Gastrocnemius medialis (tissue), 4 donors: ENCODE measurements at regions not wholly inside any gene's neighbourhood (a gene's known extent, or its start where the extent isn't known, plus 50 kb on each side); places are given as distances from the start of the nearest gene placed in this dataset.
A peak's percentile ranks its signal among the peaks of the same experiment; 100 is the strongest.

Experiments used
- ATAC-seq, 2 donors: fragments of 150-250 bp; one replicate each; pipeline ENCODE4 v1.9.1; 2016
- DNase-seq, 2 donors: peaks; one replicate each; pipeline ENCODE4 v3.0.0-alpha.2; 2019
- H3K27ac ChIP-seq, 4 donors: fragments of 200-600 bp; sonication (generic); 1 replicate in 1 of 4; 2 replicates in 3 of 4; pipeline ENCODE4 v1.5.1; 2016 to 2018; ENCODE audit warnings: mild to moderate bottlenecking in 2 of 4, moderate library complexity in 1 of 4
- H3K27me3 ChIP-seq, 3 donors: fragments of 200-600 bp; sonication (generic) in 2 of 3; 1 replicate in 1 of 3; 2 replicates in 2 of 3; pipeline versions ENCODE4 v1.5.1 to v1.6.0; 2016 to 2019; ENCODE audit warnings: mild to moderate bottlenecking in 1 of 3, moderate library complexity in 1 of 3
- H3K36me3 ChIP-seq, 2 donors: fragments of 200-600 bp; sonication (generic) in 1 of 2; one replicate each; pipeline ENCODE4 v1.5.1; 2017 to 2018
- H3K4me1 ChIP-seq, 2 donors: fragments of 200-600 bp; sonication (generic) in 1 of 2; one replicate each; pipeline ENCODE4 v1.5.1; 2016 to 2017; ENCODE audit warnings: mild to moderate bottlenecking in 2 of 2
- H3K4me3 ChIP-seq, 4 donors: fragments of 200-600 bp; sonication (generic) in 3 of 4; 1 replicate in 1 of 4; 2 replicates in 3 of 4; pipeline ENCODE4 v1.5.1; 2016 to 2019; ENCODE audit warnings: mild to moderate bottlenecking in 2 of 4
- H3K9me3 ChIP-seq, 3 donors: fragments of 200-600 bp; sonication (generic) in 2 of 3; 1 replicate in 1 of 3; 2 replicates in 2 of 3; pipeline ENCODE4 v1.5.1; 2016 to 2019
- POLR2A ChIP-seq, 2 donors: fragments of 450-650 bp; IDR thresholded peaks; one replicate each; pipeline ENCODE4 v1.6.1; 2017; ENCODE audit warnings: antibody characterized with exemption in 2 of 2, mild to moderate bottlenecking in 2 of 2, moderate library complexity in 2 of 2
- in situ Hi-C, 4 donors: fragments of 200-750 bp; cut with MboI; loops; one replicate each; pipeline versions ENCODE4 v1.15.0 to v1.8.0; 2017; ENCODE audit warnings: low sequenced_read_pairs in 4 of 4
- intact Hi-C: fragments of 100-400 bp; cut with DNase I; formaldehyde crosslinking; loops from one replicate; pipeline ENCODE4 v1.15.1; 2023; ENCODE audit warnings: low total_unique reads
- TF ChIP-seq, protein P1 (sequence below), 5 experiments: fragments of 450-650 bp in 3 of 5; fragments of 200-600 bp in 2 of 5; sonication (generic) in 2 of 5; IDR thresholded peaks in 4 of 5; conservative IDR thresholded peaks in 1 of 5; 1 replicate in 4 of 5; 2 replicates in 1 of 5; pipeline ENCODE4 v1.5.1; 2016 to 2019; ENCODE audit warnings: antibody characterized with exemption in 5 of 5, mild to moderate bottlenecking in 3 of 5, moderate library complexity in 3 of 5

DNA sequence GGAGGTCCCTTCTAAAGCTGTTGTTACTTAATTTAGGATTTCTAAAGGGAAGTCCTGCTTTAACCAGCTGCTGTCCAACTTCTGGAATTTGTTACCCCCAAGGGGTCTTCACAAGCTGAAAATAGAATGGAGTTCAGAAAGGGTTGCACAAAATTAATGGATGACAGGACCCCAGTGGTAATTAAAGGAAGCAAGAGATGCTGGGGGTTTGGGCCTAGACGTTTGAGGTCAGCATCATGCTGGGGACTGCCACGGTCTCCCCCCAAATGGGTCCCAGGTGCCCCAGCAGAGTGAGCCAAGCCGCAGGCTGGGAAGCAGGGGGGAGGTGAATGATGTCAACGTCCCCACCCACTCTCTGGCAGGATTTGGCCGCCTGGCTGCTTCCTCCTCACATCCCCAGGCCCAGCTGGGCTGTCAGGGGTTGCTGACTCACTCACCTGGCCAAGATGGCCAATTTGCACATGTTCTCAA, 97.5 kb upstream of the ARAP3 start:
- Histone ChIP-seq H3K36me3 (no peaks in the 10 kb centered on the region), H3K27ac (no peak overlapping the region), H3K4me3 (no peak overlapping the region), H3K27me3 (no peaks in the 10 kb centered on the region), H3K4me1 (peaks cover 0 to 8% of the 10 kb centered on the region in 2 donors), H3K9me3 (no peaks in the 10 kb centered on the region)
- TF ChIP-seq, protein P1, sequence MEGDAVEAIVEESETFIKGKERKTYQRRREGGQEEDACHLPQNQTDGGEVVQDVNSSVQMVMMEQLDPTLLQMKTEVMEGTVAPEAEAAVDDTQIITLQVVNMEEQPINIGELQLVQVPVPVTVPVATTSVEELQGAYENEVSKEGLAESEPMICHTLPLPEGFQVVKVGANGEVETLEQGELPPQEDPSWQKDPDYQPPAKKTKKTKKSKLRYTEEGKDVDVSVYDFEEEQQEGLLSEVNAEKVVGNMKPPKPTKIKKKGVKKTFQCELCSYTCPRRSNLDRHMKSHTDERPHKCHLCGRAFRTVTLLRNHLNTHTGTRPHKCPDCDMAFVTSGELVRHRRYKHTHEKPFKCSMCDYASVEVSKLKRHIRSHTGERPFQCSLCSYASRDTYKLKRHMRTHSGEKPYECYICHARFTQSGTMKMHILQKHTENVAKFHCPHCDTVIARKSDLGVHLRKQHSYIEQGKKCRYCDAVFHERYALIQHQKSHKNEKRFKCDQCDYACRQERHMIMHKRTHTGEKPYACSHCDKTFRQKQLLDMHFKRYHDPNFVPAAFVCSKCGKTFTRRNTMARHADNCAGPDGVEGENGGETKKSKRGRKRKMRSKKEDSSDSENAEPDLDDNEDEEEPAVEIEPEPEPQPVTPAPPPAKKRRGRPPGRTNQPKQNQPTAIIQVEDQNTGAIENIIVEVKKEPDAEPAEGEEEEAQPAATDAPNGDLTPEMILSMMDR (IDR thresholded peaks at IDR 0.05 in 4 of 5, conservative IDR thresholded peaks at IDR 0.05 in 1 of 5), result no peak
- TF ChIP-seq POLR2A (IDR thresholded peaks at IDR 0.05), result no peak
- ATAC-seq (peak in 1 of 2 donors; percentile 42), DNase-seq (peak in 1 of 2 donors; percentile 13)
- intact Hi-C loops, result no loop called here
- in situ Hi-C loops, result no loop called here

DNA sequence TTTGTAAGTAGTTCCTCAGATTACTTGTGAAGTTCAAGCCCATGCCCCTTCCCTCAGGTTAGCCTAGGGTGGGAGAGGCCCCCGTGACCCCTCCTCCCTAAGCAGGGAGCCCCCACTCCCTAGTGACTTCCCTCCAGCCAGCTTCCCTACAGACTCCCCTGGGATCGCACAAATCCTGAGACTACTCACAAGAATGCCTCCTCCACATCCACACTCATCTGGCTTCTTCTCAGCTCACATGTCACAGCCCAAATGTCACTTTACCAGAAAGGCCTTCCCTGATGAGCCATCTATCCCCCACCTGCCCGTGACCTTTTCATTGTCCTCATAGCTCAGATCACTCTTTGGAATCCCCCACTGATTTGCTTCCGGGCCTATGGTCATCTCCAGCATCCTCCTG, 96.7 kb upstream of the ARAP3 start:
- no peak for DNase-seq
- no peak for TF ChIP-seq POLR2A (IDR thresholded peaks at IDR 0.05)
- TF ChIP-seq, protein P1 (IDR thresholded peaks at IDR 0.05 in 4 of 5, conservative IDR thresholded peaks at IDR 0.05 in 1 of 5), result no peak
- no peak overlapping the region for H3K4me3 ChIP-seq
- intact Hi-C loops, result no loop called here
- H3K4me1 ChIP-seq, result peaks cover 0 to 8% of the 10 kb centered on the region in 2 donors
- in situ Hi-C loops, result no loop called here
- H3K27ac ChIP-seq, result no peak overlapping the region
- no peak for ATAC-seq
- no peaks in the 10 kb centered on the region for H3K9me3 ChIP-seq
- no peaks in the 10 kb centered on the region for H3K36me3 ChIP-seq
- no peaks in the 10 kb centered on the region for H3K27me3 ChIP-seq

DNA sequence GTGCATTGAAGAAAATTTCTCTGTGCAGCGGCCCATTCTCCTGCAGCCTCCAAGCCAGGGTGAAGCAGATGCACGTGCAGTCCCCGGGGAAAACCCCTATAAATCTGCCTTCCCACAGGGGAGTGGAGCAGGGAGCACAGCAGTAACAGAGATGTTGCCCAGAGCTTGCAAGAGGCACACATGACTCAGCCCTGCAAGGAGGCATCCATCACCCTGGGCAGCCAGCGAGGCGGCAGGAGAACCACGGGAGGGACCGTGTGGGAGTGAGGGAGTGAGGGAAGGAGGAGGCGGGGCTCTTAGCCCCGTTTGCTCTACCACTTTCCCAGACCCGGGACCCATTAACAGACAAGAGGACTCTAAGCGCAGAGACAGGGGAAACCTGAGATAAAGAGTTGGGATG, 96.2 kb upstream of the ARAP3 start:
- no peaks in the 10 kb centered on the region for H3K9me3 ChIP-seq
- H3K27me3 ChIP-seq, result no peaks in the 10 kb centered on the region
- peaks cover 0 to 8% of the 10 kb centered on the region in 2 donors for H3K4me1 ChIP-seq
- in situ Hi-C loops (no loop called here), intact Hi-C loops (no loop called here)
- no peak for DNase-seq
- TF ChIP-seq, protein P1 (IDR thresholded peaks at IDR 0.05 in 4 of 5, conservative IDR thresholded peaks at IDR 0.05 in 1 of 5), result no peak
- TF ChIP-seq POLR2A (IDR thresholded peaks at IDR 0.05), result no peak
- H3K36me3 ChIP-seq, result no peaks in the 10 kb centered on the region
- no peak overlapping the region for H3K27ac ChIP-seq
- H3K4me3 ChIP-seq, result no peak overlapping the region
- ATAC-seq, result no peak

DNA sequence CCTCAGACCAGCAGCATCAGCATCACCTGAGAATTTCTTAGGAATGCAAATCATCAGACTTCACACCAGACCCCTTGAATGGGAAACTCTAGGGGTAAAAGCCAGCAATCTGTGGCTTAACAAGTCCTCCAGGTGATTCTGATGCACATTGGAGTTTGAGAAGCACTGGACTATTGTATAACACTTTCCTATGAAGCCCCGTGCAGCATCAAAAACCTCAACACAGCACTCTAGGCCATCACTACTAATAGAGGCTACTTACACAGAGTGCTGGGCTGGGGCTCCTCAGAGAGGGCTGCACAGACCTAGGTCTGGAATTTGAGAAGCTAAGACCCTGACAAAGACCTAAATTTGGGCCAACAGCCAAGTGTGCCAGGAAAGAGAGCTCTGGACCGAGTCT, 95.7 kb upstream of the ARAP3 start:
- DNase-seq (no peak), ATAC-seq (no peak)
- no peak overlapping the region for H3K27ac ChIP-seq
- intact Hi-C loops, result no loop called here
- in situ Hi-C loops, result no loop called here
- no peaks in the 10 kb centered on the region for H3K36me3 ChIP-seq
- TF ChIP-seq, protein P1 (IDR thresholded peaks at IDR 0.05 in 4 of 5, conservative IDR thresholded peaks at IDR 0.05 in 1 of 5), result no peak
- no peak for TF ChIP-seq POLR2A (IDR thresholded peaks at IDR 0.05)
- H3K9me3 ChIP-seq, result no peaks in the 10 kb centered on the region
- peaks cover 0 to 8% of the 10 kb centered on the region in 2 donors for H3K4me1 ChIP-seq
- H3K27me3 ChIP-seq, result no peaks in the 10 kb centered on the region
- no peak overlapping the region for H3K4me3 ChIP-seq

DNA sequence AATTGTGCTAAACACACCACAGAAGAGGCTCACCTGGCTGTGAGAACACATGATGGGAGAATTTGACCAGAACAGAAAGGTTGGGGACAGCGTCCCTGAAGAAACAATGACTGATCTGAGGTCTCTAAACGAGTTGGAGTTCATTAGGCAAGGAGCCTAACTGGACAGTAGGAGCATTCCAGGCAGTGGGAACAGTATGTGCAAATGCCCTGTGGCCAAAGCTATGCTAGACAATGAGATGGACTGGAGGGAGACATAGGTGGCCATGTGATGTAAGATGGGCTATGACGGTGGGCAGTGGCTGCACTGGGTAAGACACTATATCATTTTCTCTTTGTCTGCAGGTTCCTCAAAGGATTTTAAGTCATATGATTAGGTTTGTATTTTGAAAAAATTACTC, 95.1 kb upstream of the ARAP3 start:
- Histone ChIP-seq H3K36me3 (no peaks in the 10 kb centered on the region), H3K9me3 (no peaks in the 10 kb centered on the region), H3K27me3 (no peaks in the 10 kb centered on the region), H3K4me1 (peaks cover 0 to 8% of the 10 kb centered on the region in 2 donors), H3K4me3 (no peak overlapping the region), H3K27ac (no peak overlapping the region)
- ATAC-seq (no peak), DNase-seq (no peak)
- in situ Hi-C loops (no loop called here), intact Hi-C loops (no loop called here)
- TF ChIP-seq, protein P1 (IDR thresholded peaks at IDR 0.05 in 4 of 5, conservative IDR thresholded peaks at IDR 0.05 in 1 of 5), result no peak
- no peak for TF ChIP-seq POLR2A (IDR thresholded peaks at IDR 0.05)
